HFFc6 (cell line): ENCODE measurements at regions not wholly inside any gene's neighbourhood (a gene's known extent, or its start where the extent isn't known, plus 50 kb on each side); places are given as distances from the start of the nearest gene placed in this dataset.

Experiments used
- DNase-seq: peaks from one replicate; pipeline ENCODE4 v3.0.0-alpha.2; 2018
- H3K27ac Mint-ChIP-seq: 2 replicates; pipeline ENCODE4 v1.8.0; 2020; ENCODE audit warnings: mild to moderate bottlenecking, mixed read lengths
- H3K27me3 Mint-ChIP-seq: 2 replicates; pipeline ENCODE4 v1.8.0; 2021; ENCODE audit warnings: mild to moderate bottlenecking, moderate library complexity, mixed read lengths; ENCODE audit not compliant: insufficient read depth
- H3K36me3 Mint-ChIP-seq: 2 replicates; pipeline ENCODE4 v1.8.0; 2021; ENCODE audit warnings: low read depth, mixed read lengths
- H3K4me1 Mint-ChIP-seq: 2 replicates; pipeline ENCODE4 v1.8.0; 2020; ENCODE audit warnings: low read depth, mixed read lengths
- H3K4me3 Mint-ChIP-seq: 2 replicates; pipeline ENCODE4 v1.8.0; 2020; ENCODE audit warnings: mild to moderate bottlenecking, moderate library complexity, mixed read lengths
- H3K9me3 Mint-ChIP-seq: 2 replicates; pipeline ENCODE4 v1.8.0; 2020; ENCODE audit warnings: mild to moderate bottlenecking, mixed read lengths
- TF ChIP-seq, protein P1 (sequence below): fragments of 200-600 bp; sonication (generic); IDR thresholded peaks from 2 replicates; pipeline ENCODE4 v1.5.0; 2021; ENCODE audit warnings: antibody characterized with exemption, mild to moderate bottlenecking

DNA sequence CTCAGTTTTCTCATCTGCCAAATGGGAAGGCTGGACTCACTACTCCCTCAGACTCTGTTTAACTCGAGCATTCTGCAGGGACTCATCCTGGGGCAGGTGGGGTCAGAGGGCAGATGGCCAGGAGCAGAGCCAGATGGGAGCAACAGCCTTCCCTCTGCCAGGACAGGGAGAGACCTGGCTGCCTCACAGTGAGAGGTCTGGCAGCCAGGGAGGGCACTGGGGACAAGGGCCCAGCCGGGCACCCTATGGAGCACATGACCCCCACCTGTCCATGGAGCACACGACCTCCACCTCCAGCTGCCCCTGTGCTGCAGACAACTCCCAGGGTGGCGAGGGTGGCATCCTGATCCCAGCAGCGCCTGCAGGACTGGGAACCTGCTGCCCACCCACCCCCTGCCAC, 67.4 kb downstream of the IGLL1 start:
- Mint-ChIP-seq H3K36me3 (no peaks in the 10 kb centered on the region), H3K27ac (no peak overlapping the region), H3K4me3 (no peak overlapping the region), H3K4me1 (peaks cover 9% of the 10 kb centered on the region), H3K9me3 (no peaks in the 10 kb centered on the region), H3K27me3 (peaks cover 2% of the 10 kb centered on the region)
- TF ChIP-seq, protein P1, sequence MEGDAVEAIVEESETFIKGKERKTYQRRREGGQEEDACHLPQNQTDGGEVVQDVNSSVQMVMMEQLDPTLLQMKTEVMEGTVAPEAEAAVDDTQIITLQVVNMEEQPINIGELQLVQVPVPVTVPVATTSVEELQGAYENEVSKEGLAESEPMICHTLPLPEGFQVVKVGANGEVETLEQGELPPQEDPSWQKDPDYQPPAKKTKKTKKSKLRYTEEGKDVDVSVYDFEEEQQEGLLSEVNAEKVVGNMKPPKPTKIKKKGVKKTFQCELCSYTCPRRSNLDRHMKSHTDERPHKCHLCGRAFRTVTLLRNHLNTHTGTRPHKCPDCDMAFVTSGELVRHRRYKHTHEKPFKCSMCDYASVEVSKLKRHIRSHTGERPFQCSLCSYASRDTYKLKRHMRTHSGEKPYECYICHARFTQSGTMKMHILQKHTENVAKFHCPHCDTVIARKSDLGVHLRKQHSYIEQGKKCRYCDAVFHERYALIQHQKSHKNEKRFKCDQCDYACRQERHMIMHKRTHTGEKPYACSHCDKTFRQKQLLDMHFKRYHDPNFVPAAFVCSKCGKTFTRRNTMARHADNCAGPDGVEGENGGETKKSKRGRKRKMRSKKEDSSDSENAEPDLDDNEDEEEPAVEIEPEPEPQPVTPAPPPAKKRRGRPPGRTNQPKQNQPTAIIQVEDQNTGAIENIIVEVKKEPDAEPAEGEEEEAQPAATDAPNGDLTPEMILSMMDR: no peak
- DNase-seq: no peak

DNA sequence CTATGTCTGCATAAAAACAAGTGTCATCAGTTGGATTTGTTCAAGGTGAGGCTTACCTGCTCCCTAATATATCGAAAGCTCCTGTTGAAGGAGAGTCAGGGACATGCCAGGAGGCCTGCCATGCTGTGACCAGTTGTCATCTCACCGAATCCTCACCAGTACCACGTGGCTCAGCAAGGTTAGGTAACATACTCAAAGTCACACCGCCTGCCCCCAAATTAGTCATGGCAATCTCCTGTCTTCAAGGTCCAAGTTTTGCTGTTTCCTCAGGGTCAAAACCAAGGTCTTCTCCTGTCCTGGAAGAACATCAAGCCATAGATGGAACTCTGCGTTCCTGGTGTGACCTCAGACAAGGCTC, 67.8 kb downstream of the IGLL1 start:
- TF ChIP-seq, protein P1: no peak

DNA sequence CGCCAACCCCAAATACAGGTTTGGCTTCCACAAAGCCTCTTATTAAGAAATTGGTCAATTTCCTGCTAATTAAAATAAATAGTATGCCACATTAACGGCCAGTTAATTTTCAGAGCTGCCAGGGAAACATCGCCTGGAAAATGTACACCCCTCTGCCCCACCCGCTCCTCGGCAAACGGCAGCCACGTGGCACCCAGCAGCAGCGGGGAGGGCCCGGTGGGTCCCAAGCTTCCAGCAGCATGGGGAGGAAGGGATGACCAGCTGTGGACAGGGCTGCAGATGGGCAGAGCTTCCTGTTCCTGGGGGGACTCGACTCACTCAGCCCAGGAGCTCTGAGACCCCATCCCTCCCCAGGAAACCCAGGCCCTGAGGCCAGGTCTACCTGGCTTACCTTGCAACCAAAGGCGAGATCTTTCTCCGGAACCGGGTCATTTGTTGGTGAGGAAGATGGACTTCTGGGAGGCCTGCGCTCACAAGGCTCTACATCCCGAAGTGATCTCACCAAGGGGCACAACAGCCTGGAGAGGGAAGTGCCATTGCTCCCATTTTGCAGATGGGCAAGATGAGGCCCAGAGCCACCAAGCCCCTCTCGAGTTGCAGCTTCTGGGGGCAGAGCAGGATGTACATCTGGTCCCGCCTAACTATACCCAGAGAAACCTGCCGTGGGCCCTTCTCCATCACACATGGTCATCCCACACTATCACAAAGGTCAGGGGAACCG, 68.3 kb downstream of the IGLL1 start:
- Mint-ChIP-seq H3K9me3 (no peaks in the 10 kb centered on the region), H3K36me3 (no peaks in the 10 kb centered on the region), H3K27me3 (peaks cover 2% of the 10 kb centered on the region), H3K27ac (no peak overlapping the region), H3K4me1 (peaks cover 6% of the 10 kb centered on the region; the same call in 1 of the 2 replicates), H3K4me3 (no peak overlapping the region)
- no peak for DNase-seq
- TF ChIP-seq, protein P1: no peak

More for the DNA sequence above, 67.8 kb downstream of the IGLL1 start:
- Mint-ChIP-seq H3K36me3 (no peaks in the 10 kb centered on the region), H3K9me3 (no peaks in the 10 kb centered on the region), H3K4me1 (peaks cover 6% of the 10 kb centered on the region; the same call in 1 of the 2 replicates), H3K27ac (no peak overlapping the region), H3K27me3 (peaks cover 2% of the 10 kb centered on the region), H3K4me3 (no peak overlapping the region)
- DNase-seq: no peak

DNA sequence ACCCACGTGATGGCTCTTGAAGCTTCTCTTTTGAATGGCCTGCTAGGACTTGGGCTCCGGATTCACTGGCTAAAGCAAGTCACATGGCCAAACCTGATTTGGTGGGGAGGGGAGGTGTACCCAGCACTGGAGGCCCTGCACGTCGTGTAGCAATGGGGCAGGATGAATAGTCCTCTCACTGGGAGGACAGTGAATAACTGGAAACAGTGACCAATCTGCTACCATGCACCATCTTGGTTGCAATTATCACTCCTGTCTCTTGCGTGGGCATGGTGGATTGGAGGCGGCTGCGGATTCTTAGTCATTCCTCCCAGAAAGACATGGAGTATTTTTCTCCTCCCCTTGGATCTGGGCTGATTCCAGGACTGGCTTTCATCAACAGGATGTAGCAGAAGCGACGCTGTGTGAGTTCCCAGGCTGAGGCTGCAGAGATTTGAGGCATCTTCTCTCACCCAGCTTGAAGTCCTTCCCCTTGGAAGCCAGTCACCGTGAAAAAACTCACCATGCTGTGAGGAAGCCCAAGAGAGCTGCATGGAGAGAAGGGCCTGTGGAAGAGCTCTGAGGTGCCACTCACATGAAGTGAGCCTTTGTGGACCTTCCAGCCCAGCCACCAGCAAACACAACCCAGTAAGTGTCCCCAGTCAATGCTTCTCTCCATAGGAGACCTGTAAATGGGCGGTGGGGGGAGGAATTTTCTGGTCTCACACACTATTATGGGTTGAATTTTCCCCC, 70.4 kb downstream of the IGLL1 start:
- Mint-ChIP-seq H3K27ac (no peak overlapping the region), H3K9me3 (no peaks in the 10 kb centered on the region), H3K27me3 (peaks cover 4% of the 10 kb centered on the region), H3K4me1 (peaks cover 6% of the 10 kb centered on the region; the same call in 1 of the 2 replicates), H3K36me3 (no peaks in the 10 kb centered on the region), H3K4me3 (no peak overlapping the region)
- TF ChIP-seq, protein P1: no peak
- DNase-seq: no peak

DNA sequence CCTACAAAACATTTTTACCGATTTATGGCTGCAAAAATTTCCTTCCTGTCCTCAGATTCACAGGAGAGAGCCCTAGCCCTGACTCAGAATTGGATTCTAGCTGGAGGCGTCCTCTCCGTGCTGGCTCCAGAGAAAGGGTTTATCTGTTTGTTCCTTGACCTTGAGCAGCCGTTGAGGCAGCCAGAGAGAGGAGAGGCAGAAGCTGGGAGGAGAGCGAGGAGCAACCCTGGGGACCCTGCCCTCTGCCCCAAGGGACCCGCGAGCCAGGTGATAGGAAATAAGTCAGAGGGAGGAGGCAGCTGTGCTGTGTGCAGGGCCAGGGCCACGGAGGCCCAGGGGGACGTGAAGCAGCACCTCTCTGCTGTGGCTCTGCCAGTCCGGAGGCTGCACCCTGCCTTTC, 75.6 kb downstream of the IGLL1 start:
- H3K4me3 Mint-ChIP-seq: no peak overlapping the region
- H3K36me3 Mint-ChIP-seq: no peaks in the 10 kb centered on the region
- DNase-seq: no peak
- peaks cover 5% of the 10 kb centered on the region; the same call in 1 of the 2 replicates for H3K4me1 Mint-ChIP-seq
- H3K27ac Mint-ChIP-seq: no peak overlapping the region
- H3K27me3 Mint-ChIP-seq: peaks cover 9% of the 10 kb centered on the region
- H3K9me3 Mint-ChIP-seq: no peaks in the 10 kb centered on the region
- TF ChIP-seq, protein P1: no peak
